ENCODE measurements at regions not wholly inside any gene's neighbourhood (a gene's known extent, or its start where the extent isn't known, plus 50 kb on each side); places are given as distances from the start of the nearest gene placed in this dataset.

DNA sequence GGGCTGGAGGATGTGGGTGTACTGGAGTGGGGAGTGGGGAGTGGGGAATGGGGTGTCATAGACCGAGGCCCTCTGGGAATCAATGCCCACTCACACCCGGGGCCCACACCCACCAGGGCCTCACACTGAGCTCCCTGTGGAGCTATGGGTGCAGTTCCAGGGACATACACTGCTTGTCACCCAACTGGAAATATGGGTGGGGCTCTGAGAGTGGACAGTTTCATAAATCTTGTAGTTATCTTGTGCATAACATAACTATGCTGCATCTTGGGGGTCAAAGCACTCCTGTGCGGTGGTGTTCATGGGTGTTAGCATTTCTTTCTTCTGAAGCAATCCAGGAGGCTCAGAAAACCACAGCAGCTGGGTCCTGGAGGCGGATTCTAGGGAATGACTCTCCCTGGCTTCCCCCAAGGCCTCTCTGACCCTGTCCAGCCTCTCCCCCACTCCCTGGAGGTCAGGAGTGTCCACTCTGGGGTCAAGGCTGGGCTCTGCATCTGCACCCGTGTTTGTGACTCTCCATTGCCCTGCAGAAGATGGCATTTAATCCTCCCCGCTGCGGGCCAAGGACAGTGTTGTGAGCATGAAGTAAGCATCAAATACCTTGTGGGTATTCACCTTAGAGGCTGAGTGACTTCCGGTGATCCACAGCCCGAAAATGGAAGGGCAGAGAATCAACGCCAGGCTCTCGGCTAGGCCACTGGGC is 172.5 kb downstream of the CTTN start:
- DNase-seq (ENCODE audit: low read depth in 3 of 3), result no peak

DNA sequence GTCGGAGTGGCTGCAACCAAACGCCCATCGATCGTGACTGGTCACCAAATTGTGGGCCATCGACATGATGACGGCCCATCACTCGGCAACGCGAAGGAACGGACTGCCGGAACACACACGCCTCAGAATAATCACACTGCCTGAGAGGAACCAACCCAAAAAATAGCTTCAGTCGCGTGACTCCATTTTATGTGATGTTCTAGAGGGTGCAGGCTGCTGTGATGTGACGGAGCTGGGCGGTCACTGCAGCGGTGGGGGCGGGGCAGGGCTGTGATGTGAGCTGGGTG is 174.6 kb downstream of the CTTN start:
- no peak for DNase-seq (ENCODE audit: low read depth in 3 of 3)

DNA sequence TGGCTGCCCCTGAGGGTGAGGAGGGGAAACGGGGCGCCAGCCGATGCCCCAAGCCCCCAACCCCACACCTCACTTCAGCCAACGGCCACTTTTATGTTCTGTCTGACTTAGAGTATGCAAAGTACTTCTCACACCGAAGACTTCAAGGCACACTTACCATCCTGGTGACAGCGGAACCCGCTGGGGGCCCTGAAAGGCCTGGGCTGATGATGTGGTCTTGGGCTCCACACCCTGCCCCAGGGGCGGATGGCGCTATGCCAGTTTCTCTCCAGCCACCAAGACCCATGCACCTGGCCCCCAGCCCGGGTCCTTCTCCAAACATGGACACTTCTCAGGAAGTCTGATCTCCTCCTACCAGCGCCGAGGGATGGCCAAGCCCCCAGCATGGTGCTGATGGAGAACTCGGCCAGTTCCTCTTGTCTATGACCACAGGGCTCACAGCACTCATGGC is 175.4 kb downstream of the CTTN start:
- no peak for DNase-seq (ENCODE audit: low read depth in 3 of 3)

DNA sequence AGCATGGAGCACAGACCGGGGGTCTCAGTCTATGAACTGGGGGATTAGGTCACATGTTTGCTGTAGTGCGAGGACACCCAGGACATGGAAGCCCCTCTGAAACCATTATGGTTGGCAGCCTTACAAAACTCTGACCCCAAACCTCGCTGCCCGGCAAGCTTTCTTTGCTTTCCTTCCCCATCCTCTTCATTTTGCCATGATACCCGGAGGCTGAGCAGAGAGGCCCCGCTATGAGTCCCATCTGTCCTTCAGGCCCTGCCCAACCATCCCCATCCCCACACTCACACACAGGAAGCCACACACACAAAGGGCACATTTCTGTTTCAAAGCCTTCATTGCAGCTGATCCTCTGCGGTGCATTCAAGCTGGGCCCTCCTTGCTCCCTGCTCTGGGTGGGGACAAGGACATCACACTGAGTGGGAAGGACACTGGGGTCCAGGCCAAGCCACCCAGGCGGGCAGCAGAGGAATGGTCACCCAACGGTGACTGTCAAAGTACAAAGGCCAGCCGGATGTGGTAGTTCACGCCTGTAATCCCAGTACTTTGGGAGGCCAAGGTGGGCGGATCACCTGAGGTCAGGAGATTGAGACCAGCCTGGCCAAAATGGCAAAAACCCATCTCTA is 176.5 kb downstream of the CTTN start:
- DNase-seq (ENCODE audit: low read depth in 3 of 3), result no peak

DNA sequence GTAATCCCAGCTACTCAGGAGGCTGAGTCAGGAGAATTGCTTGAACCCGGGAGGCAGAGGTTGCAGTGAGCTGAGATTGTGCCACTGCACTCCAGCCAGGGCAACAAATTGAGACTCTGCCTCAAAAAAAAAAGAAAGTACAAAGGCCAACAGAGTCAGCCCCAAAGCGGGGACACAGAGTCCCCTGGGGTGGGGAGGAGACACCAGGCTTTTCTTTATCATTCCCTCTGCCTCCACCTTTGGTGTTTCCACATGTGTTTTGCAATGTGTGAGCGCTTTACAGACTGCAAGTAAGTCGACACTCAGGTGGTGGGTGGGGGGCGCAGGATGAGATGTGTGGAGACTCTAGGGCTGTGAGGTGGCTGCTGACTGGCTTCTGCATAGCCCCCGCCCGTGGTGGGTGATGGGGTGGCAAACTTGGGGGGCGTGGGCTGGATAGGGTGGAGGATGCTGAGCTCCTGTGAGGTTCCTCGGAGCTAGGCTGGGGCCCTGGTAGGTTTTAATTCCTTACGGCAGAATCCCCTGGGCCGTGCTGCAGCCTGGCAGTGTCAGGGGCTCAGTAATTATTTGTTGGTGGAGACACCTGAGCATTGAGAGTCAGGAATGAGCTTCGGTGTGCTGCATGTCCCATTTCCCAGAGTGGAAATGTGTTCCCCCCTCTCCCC is 177.2 kb downstream of the CTTN start:
- no peak for DNase-seq (ENCODE audit: low read depth in 3 of 3)

DNA sequence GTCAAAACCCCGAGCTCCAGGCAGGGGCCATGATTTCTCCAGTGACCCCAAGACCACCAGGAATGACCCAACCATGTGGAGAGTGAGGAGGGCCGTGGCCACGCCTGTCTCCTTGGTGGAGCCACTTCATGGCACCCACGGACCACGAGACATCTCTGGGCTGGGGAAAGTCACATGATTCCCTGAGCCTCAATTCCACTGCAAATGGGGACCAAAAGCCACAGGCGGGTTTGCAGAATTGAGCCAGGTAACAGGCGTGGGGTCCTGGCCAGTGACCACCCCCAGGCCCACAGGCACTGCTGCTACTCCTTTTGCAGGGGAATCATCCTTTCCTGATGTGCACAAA is 178.9 kb downstream of the CTTN start:
- DNase-seq (ENCODE audit: low read depth in 3 of 3), result no peak

DNA sequence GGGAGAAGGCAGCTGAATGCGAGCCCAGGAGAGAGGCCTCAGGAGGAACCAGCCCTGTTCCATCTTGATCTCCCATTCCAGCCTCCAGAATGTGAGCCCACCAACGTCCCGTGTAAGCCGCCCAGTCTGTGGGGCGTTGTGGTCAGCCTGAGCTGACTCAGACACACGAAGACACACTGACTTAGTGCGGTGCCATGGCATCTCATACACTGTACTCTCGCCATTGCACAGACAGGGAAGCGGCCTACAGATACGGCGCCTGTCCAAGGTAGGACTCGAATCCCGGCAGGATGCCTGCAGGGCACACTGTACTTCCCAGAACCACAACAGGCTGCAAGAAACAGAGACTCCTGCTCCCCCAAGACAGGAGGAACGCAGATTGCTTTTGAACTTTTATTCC is 179.6 kb downstream of the CTTN start:
- no peak for DNase-seq (ENCODE audit: low read depth in 3 of 3)

DNA sequence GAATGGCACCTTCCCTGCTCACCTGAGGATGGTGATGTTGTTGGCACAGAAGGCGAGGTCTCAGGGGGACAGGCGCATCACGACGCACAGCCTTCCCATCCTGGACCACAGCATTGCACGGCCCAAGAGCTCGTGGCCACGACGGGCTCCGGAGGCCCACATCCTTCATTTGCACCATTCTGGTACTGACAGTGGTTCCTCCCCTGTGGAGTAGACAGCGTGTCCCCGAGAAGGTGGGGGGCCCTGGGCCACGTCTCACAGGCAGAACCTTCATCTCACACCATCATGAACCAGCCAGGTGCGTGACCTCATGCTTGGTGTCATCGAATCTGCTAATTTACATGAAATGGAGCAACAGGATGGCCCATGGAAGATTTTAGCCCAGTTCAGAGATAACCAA is 180.0 kb downstream of the CTTN start:
- no peak for DNase-seq (ENCODE audit: low read depth in 3 of 3)

DNA sequence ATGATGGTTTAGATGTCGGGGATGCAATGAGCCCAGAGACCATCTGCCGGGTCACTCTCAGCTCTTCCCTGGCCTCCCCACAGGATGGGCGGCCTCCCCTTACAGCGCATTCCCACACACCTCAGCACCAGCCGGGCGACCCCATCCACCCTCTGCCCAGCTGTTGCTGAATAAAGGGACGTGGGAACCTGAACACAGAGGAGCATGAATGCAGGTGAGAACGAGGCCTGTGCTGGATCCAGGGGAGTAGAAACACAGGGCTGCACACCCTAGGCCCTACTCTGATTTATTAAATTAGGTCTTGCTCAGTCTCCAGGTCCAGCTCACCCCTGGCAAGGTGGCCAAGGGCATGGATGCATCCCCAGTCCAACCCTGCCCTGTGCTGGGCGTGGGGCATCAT is 180.5 kb downstream of the CTTN start:
- DNase-seq (ENCODE audit: low read depth in 3 of 3), result no peak

DNA sequence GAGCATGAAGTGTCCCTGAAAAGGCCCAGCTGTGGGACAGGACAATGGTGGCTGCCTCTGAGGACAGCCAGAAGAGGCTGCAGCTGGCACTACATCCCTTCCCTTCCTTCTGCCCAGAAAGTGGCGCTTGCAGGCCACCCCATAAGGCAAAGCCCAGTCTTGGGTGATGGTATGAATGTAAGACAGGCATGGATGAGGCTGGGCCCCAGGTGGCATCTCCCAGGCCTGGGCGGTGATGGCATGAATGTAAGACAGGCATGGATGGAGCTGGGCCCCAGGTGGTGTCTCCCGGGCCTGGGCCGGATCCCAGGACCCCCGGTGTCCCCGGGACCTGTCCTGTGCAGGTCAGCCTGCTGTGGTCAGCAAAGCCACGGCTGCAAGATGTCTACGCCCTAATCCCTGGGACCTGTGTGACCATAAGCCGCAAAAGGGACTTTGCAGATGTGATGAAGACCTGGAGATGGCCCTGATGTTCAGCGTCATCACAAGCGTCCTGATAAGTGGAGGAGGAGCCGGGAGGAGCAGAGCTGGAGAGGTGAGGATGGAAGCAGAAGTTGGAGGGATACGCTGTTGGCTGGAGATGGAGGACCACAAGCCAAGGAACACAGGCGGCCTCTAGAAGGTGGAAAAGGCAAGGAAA is 181.1 kb downstream of the CTTN start:
- no peak for DNase-seq (ENCODE audit: low read depth in 3 of 3)

DNA sequence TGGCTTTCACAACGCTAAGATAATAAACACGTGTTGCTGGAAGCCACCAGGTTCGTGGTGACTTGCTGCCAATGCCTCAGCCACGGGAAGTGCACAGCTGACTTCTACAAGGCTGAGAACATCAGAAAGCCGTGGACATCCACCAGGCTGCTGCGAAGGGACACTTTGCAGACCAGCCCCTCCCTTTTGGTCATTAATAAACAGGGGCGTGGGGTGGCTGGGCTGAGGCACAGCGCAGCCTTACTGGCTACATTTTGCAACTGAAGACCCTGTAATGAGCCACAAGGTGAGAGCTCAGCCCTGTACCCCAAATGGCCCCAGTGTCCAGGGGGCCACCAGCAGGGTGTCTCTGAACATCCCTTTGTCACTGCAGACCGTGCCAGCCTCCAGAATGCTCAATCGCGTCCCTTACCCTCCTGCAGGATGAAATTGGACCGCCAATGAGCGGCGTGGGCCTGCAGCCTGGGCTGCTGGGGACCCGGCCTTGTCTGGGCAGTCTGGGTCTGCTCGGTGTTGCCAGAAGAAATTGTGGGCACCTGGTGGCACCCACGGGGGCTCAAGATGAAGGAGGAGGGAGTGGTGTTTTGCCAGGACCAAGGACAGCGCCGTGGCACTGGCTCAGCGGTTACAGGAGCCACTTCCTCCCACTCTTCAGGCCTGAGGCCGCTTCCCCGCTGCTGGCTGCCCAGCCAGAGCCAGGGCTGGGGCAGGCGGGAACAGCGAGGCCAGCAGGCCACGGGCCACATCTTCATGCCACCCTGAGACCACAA is 181.9 kb downstream of the CTTN start:
- no peak for DNase-seq (ENCODE audit: low read depth in 3 of 3)

DNA sequence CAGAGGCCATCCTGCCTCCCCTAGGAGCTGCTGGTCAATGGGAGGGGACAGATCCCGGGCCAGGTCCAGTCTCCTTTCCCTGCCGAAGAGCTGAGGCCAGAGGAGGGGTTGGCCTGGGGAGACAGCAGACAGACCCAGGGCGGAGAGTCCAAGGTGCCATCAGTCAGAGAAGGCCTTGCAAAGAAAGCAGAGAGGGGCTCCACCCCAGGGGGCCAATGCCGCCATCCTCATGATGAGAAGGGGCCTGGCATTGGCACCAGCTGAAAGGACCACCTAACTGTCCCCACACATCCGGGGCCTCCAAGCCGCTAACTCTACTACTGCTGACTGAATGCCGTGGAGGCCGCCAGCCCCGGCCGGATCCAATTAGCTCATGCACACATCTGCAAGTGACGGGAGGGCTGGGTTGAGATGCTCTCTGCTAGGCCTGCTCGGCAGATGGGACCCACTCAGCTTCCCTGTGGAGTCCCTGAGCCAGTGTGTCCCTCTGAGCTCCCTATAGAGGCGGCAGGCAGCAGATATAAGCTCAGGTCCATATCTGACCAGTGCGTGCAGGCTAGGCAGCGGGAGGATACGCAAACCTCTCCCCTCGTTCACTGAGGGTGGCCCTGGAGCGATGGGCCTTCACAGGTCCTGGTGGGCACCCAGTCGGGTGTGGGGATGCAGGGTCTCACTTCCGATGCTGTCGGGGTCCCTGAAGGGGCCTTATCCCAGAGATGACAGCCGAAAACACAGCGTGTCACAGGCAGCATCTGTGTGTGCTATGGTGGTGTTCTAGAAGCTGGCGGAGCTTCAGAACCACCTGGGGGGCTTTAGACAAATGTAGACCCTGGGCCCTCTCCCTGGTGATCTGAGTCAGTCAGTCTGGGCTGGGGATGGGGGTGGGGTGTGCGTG is 183.9 kb downstream of the CTTN start:
- no peak for DNase-seq (ENCODE audit: low read depth in 3 of 3)

DNA sequence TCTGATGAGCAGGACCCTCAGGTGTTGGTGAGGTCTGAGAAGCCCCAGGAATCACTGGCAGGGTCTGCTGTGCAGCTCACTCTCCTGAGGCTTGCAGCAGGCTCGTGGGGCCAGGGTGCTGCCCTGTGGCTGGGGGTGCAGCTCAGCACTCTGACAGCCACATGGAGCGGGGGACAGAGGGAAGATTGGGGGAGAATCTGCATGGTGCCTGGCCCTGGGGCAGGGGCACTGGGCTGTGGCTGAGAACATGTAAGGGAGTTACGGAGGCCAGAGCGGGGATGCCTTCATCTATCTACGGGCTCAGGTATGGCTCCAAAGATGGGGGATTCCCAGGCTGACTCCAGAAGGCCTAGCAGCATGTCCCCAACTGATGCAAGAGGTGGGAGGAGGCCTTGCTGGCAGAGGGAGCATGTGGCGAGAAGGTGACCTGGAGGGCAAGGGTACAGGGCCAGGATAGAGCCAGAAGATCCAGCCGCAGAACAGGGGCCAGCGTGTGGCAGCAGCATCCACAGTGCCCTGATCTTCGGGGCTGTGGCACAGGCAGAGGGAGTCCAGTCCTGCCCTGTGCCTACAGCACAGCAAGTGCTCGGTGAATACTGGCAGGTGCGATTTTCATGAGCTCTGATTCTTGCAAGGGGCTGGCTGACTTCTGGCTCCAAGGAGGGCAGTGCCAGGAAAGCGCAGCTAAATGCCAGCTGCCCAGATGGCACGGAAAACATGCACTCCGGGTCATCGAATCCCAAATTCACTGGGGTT is 184.7 kb downstream of the CTTN start:
- no peak for DNase-seq (ENCODE audit: low read depth in 3 of 3)

DNA sequence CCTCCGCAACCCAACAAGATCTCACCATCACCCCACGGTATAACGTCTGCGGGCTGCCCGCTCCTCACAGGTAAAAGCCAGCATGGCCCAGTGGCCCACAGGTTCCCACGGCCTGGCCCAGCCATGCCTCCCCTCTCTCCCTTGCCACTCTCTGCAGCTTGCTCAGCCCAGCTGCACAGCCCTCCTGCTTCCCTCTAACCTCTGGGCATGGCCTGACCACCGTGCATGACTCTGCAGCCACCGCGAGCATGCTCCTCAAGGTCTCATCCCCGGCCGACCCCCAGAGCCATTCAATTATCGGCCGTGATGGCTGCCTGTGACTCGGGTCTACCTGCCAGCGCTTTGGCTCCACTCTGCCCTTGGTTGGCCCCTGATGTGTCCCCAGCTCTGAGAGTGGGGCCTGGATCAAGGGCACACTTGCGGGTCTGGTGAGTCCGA is 185.5 kb downstream of the CTTN start:
- no peak for DNase-seq (ENCODE audit: low read depth in 3 of 3)

DNA sequence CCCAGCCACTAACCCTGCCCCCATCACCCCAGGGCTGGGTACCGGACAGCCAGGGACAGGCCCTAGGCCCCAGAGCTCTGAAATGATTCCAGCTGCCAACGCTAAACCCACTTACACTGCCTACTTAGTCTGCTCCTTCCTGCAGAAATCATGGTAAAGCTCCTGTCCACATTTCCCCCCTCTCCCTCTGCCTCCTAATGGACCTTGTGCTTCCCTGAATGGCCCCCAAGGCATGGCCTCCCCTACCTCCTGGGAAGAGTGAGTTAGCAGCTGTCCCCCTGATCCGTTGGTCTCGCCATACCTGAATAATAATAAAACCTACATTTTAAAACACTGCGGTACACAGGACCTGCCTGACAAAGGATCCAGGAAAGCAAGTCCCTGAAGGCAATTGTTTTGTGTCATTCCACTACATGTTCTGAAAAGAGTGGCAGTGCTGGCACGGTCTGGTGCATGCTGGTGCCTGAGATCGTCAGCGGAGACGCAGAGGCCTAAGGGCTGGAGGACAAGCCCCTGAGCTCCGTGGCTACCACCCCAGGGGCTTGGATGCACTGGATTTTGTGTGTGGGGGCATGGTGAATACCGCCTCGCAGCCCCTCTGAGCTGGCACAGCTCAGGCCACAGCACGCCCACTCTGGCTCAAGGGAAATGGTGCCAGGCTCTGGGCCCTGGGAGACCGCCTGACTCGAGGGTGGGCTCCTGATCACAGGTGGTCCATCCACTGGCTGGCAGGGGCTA is 186.3 kb downstream of the CTTN start:
- DNase-seq (ENCODE audit: low read depth in 3 of 3), result no peak

DNA sequence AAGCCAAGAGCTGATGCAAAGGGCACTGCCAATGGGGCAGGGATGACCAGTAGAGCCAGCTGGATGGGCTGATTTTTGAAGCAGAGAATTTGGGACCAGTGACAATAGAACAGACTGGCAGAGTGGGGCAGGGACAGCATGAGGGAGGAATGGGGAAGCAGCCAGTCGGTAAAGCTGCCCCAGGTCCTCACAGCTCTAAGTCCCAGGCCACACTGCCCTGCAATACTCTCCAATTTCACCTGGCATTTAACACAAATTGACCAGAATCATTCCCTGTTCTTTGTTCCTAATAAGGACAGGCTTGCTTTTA is 186.9 kb downstream of the CTTN start:
- DNase-seq (ENCODE audit: low read depth in 3 of 3), result no peak

DNA sequence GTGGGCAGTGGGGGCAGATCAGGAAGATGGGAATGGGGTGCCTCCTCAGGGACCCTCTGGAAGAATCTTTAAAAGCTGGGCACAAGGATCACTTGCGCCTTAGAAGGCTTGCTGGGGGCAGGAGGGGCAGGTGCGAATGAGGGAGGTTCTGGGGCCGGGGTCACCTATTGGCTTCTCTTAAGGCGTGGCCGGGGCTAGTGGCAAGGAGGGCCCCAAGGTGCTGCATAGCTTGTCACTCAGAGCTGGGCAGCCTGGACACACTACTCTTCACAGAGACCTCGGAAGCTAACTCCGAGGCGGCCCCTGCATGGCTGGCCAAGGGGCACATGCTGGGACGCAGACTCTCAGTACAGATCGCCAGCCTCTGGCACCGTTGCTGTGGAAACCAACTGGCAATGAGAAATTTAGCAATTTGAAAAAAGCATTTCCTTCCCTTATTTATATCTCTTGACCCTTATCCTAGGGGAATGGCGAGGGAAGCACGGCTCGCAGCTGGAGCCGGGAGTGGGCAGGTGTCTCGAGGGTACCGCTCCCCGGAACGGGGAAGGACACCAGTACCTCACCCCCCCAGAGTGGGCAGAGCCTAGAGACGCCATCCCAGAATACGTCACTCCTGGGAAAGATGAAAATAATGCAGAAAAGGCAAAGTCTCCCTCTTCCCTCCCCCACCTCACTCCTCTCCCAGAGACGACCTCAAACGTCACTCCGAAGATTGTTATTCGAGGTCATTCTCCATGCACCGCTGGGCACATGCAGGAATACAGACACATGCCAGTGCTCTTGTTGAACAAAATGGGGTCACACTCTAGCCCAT is 188.1 kb downstream of the CTTN start:
- DNase-seq (ENCODE audit: low read depth in 3 of 3), result no peak

DNA sequence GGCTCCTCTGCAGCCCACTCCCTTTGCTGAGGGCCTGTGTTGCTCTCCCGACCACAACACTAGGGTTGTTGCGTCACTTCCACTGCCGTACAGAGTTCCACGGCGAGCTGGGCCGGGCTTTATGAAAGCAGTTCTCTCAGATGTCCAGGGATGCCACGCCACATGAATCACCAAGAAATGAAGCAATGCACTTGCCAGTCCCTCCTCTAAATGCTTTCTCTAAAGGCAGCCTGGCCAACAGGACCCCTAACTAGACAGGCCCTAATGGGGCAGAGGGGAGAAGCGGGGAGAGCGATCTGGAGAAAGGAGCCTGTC is 188.7 kb downstream of the CTTN start:
- no peak for DNase-seq (ENCODE audit: low read depth in 3 of 3)

DNA sequence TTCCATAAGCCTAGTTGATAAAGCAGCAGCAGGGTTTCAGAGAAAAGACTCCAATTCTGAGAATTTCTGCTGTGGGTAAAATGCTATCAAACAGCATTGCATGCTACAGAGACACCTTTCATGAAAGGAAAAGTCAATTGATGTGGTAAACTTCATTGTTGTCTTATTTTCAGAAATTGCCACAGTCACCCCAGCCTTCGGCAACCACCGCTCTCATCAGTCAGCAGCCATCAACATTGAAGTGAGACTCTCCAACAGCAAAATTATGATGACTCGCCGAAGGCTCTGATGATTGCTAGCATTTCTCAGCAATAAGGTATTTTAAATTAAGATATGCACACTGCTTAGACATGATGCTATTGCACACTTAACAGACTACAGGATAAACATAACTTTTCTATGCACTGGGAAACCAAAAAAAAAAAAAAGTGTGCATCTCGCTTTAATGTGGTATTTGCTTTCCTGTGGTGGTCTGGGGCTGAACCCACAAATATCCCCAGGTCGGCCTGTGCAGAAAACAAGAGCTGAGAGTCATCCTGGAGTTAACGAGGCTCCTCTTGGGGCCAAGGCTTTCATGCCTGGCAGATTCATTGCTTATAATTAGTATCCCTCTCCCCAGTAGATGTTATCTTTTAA is 192.1 kb downstream of the CTTN start:
- DNase-seq (ENCODE audit: low read depth in 3 of 3), result no peak
